Esophagus squamous epithelium (tissue), 4 donors: ENCODE measurements at regions not wholly inside any gene's neighbourhood (a gene's known extent, or its start where the extent isn't known, plus 50 kb on each side); places are given as distances from the start of the nearest gene placed in this dataset.

ENCODE experiments used
- CTCF ChIP-seq, 6 experiments: fragments of 450-650 bp in 4 of 6; fragments of 200-600 bp in 2 of 6; sonication (generic) in 2 of 6; IDR thresholded peaks; one replicate each; pipeline ENCODE4 v1.5.1; 2016 to 2019; ENCODE audit warnings: antibody characterized with exemption in 6 of 6, mild to moderate bottlenecking in 4 of 6, moderate library complexity in 4 of 6
- POLR2A ChIP-seq, 4 donors: fragments of 450-650 bp; IDR thresholded peaks; one replicate each; pipeline ENCODE4 v1.6.1; 2017; ENCODE audit warnings: antibody characterized with exemption in 4 of 4, mild to moderate bottlenecking in 4 of 4, moderate library complexity in 3 of 4

- TF ChIP-seq CTCF (IDR thresholded peaks at IDR 0.05) (no peak), POLR2A (IDR thresholded peaks at IDR 0.05) (no peak)
Measured at GRCh38 chr5:71912021-71912420, 192.9 kb downstream of the CARTPT start.
